ENCODE measurements at regions not wholly inside any gene's neighbourhood (a gene's known extent, or its start where the extent isn't known, plus 50 kb on each side); places are given as distances from the start of the nearest gene placed in this dataset.
"Not testable (repeated sequence)": the region's sequence is repeated elsewhere in the genome, so short reads cannot be mapped to it uniquely, and the experiment has no call there.

DNA sequence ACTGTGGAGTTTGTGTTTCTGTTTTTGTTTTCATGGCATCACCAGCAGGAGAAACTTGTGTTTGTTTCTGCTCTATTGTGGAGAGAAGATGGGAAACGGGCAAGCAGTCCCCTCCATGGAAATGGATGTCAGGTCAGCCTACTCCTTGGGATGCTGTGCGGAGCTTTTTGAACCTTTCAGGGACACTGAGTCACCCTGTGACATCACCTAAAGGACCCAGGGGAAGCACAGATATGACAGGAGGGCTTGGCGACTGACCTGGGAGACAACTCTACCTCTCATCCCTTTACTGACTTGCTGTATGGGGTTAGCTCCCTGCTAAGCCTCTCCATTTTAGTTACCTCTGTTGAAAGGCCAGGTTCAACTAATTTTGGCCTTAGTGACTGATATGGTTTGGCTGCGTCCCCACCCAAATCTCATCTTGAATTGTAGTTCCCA is 706.9 kb upstream of the TMEM132C start:
- DNase-seq (ENCODE audit: low read depth in 2 of 2, low spot score in 1 of 2) = no peak

GRCh38 chr12:127562816-127563215 is 704.2 kb upstream of the TMEM132C start:
- no peak for DNase-seq (ENCODE audit: low read depth in 2 of 2, low spot score in 1 of 2)

GRCh38 chr12:127565241-127565640 is 701.7 kb upstream of the TMEM132C start:
- DNase-seq (ENCODE audit: low read depth in 2 of 2, low spot score in 1 of 2) = no peak

DNA sequence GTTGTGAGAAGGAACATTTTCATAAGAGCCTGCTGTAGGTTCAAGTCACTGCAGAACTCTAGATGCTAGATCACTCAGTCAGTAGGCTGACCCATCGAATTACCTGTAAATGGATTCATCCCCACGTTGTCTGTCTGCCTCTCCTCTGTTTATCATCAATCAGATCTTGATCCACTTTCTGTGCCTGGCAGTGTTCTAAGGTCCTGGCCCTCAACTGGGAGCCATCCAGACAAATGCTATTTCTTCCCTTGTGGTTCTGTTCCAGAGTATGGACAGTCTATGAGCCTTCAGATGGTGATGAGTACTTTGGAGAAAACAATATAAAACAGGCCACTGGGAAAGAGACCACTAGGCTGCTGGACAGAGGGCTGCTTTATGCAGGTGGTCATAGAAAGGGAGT is 699.4 kb upstream of the TMEM132C start:
- no peak for DNase-seq (ENCODE audit: low read depth in 2 of 2, low spot score in 1 of 2)

DNA sequence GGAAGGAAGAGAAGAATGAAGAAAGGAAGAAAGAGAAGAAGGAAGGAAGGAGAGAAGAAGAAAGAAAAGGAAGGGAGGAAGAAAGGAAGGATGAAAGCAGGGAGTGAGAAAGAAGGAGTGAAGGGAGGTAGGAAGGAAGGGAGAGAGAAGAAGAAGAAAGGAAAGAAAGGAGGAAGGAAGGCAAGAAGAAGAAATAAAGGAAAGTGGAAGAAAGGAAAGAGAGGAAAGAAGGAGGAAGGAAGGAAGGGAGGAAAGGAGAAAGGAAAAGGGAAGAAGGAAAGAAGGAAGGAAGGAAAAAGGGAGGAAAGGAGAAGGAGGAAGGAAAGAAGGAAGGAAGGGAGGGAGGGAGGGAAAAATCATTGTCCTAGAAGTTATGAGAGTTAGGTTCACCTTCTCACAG is 696.6 kb upstream of the TMEM132C start:
- no peak for DNase-seq (ENCODE audit: low read depth in 2 of 2, low spot score in 1 of 2)

DNA sequence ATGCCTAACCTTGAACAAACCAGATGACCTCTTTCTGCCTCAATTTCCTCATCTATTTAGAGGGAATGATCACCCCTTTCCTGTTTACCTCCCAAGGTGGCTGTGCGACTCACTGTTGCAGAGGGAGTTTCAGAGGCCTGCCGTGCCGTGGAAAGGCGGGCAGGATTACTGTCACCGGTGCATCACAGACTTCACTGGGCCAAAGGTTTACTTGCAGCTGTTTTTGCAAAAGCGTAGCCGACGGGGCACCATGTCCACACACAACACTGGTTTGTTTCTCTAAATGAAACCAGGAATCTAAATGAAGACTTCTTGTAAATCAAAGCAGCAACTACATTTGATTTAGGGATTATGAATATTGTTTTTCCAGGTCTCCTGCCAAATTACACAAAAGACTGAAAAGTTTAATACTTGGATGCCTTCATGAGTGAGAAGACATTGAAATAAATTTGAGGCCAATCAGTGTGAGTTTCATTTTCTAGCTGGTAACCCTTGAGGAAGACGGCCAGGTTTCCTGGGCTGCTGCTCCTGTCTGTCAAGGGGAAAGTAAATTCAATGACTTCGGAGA is 696.1 kb upstream of the TMEM132C start:
- DNase-seq (ENCODE audit: low read depth in 2 of 2, low spot score in 1 of 2) = no peak

DNA sequence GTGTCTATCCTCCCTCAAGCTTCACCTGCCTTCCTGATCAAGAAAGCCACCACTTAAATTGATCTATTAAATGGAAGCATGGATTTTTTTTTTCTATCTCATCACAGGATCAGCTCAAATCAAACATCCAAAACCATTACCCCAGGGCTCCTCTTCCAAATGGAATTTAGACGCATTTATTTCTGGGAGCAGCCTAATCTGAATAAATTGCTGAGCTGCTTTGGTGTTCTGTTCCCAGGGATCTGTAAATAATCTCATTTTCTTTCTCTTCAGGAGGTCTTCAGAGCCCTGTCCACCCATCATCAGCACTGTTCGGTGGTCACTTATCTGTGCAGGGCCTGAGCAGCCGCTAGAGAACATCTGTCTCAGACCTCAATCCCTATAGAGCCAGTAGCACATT is 695.4 kb upstream of the TMEM132C start:
- DNase-seq (ENCODE audit: low read depth in 2 of 2, low spot score in 1 of 2) = no peak

- no peak for DNase-seq (ENCODE audit: low read depth in 2 of 2, low spot score in 1 of 2)
These were observed 687.5 kb upstream of the TMEM132C start for GRCh38 chr12:127579446-127579845.

GRCh38 chr12:127582074-127582473 is 684.9 kb upstream of the TMEM132C start:
- no peak for DNase-seq (ENCODE audit: low read depth in 2 of 2, low spot score in 1 of 2)

DNA sequence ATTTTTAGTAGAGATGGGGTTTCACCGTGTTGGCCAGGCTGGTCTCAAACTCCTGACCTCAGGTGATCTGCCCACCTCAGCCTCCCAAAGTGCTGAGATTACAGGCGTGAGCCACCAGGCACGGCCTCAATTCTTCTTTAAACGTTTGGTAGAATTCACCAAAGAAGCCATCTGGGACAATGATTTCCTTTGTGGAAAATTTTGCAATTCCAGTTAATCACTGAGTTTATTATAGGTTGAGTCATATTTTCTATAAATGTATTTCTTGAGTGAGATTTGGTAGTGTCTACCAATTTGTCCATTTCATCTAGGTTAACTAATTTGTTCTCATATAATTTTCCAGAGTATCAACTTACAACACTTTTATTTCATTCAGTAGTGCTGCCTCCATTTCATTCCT is 683.9 kb upstream of the TMEM132C start:
- DNase-seq (ENCODE audit: low read depth in 2 of 2, low spot score in 1 of 2) = no peak

DNA sequence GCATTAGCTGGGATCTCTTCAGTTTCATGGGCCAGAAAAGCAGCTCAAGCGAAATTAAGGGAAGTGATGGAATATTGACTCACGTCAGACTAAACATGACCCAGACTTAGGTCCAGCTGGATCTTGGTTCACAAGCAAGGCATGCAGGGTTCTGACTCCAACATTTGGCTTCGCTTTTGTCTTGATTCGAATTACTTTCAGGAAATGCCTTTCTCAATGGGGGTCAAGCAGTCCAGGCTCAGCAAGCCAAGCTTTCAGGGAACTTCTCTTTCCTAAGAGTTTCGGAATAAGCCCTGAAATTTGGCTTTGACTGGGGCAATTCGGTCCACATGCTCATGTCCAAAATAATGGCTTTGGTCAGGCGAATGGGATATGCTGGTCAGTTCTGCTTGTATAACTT is 678.7 kb upstream of the TMEM132C start:
- no peak for DNase-seq (ENCODE audit: low read depth in 2 of 2, low spot score in 1 of 2)

DNA sequence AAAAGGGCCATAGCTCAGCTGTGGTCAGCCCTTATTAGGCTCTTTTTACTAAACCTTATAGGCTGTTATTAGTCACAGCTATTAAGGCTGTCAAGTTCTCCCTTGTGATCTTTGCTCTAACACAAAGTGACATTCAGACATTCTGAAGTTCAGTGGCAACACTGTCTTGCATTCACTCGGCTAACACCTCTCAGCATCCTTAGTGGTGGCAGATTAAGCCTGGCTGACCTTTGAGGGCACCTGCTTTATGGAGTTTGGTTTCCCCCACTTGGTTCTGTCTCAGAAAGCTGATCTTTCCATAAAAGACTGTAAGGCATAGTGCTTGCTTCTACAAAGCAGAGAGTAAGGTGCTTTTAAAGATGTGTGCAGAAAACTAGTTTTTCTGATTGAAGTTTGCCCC is 677.4 kb upstream of the TMEM132C start:
- no peak for DNase-seq (ENCODE audit: low read depth in 2 of 2, low spot score in 1 of 2)

GRCh38 chr12:127590868-127591267 is 676.1 kb upstream of the TMEM132C start:
- DNase-seq (ENCODE audit: low read depth in 2 of 2, low spot score in 1 of 2) = no peak

- DNase-seq (ENCODE audit: low read depth in 2 of 2, low spot score in 1 of 2) = no peak
These were observed 674.7 kb upstream of the TMEM132C start for GRCh38 chr12:127592245-127592644.

DNA sequence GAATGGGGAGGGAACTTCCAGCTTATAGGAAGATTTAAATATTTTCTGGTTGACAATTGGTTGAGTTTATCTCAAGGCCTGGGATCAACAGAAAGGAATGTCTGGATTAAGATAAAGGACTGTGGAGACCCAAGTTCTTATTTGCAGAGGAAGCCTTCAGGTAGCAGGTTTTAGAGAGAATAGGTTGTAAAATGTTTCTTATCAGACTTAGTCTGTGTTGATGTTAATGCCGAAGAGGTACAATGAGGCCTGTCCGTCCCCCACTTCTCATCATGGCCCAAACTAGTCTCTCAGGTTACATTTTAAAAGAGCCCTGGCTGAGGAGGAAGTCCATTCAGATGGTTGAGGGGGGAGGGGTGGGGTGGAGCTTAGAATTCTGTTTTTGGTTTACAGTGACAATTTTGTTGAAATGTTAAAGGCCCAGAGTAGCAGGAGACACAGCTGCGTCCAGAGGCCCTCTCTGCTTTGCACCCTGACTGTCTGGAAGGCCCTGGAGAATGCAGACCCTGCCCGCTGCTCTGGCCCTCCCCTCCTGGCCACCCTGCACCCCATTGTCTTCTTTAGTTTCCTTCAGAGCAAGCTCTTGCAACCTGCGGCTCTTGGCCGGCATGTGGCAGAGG is 672.5 kb upstream of the TMEM132C start:
- DNase-seq (ENCODE audit: low read depth in 2 of 2, low spot score in 1 of 2) = no peak

DNA sequence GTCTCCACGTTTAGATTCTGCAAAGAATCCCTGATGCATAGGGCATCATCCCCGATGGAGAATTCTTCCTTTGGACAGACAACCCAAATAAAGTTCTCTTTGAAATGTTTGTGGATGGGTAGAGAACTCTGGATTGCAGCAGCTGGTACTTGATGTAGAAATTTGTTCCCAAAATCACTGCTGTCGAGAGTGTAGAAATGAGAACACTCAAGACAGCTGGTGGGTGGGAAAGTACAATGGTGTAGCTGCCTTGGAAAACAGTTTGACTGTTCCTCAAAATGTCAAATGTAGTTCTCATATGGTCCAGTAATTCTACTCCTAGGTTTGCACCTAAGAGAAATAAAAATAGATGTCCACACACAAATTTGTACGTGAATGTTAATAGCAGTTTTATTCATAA is 671.5 kb upstream of the TMEM132C start:
- DNase-seq (ENCODE audit: low read depth in 2 of 2, low spot score in 1 of 2) = no peak

- no peak for DNase-seq (ENCODE audit: low read depth in 2 of 2, low spot score in 1 of 2)
These were observed 670.1 kb upstream of the TMEM132C start for GRCh38 chr12:127596891-127597290.

- DNase-seq (ENCODE audit: low read depth in 2 of 2, low spot score in 1 of 2) = no peak
These were observed 667.5 kb upstream of the TMEM132C start for GRCh38 chr12:127599436-127599835.

- DNase-seq (ENCODE audit: low read depth in 2 of 2, low spot score in 1 of 2) = no peak
These were observed 666.8 kb upstream of the TMEM132C start for GRCh38 chr12:127600211-127600610.

DNA sequence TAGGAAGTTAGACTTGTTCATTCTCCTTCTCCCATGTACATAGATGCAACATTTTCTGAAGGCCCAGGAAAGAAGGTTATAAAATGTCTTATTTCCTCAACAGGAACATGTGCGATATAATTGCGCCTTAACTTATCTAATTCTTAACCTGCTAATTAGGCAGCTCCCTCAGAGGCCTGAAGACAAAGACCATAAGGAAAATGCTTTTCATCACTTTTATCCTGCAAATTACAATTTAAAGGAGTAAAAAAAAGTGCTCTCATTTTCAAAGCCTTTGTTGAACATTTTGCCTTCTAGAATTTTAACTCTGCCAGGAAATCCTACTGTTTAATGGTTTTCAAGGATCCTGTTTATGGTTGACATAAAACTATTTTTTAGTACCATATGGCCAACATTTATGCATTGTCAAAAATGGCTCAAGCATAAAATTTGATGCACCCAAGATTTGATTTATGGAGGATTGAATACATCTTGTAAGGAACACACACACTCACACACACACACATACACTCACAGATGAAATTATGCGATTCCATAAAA is 660.4 kb upstream of the TMEM132C start:
- no peak for DNase-seq (ENCODE audit: low read depth in 2 of 2, low spot score in 1 of 2)

GRCh38 chr12:127607146-127607725 is 659.7 kb upstream of the TMEM132C start:
- DNase-seq (ENCODE audit: low read depth in 2 of 2, low spot score in 1 of 2) = no peak

DNA sequence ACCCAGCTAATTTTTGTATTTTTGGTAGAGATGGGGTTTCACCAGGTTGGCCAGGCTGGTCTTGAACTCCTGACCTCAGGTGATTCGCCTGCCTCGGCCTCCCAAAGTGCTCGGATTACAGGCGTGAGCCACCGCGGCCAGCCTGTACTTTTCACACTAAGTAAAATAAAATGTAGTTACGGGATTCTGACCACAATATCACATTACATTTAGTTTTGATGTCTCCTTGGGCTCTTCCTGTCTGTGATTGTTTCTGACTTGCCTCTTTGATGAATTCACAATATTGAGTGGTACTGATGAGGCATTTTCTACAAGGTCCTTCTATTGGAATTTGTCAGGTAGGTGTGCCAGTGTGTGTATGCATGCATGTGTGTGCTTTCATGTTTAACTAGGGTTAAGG is 658.6 kb upstream of the TMEM132C start:
- not testable (repeated sequence) for DNase-seq (ENCODE audit: low read depth in 2 of 2, low spot score in 1 of 2)

GRCh38 chr12:127613056-127613455 is 653.9 kb upstream of the TMEM132C start:
- DNase-seq (ENCODE audit: low read depth in 2 of 2, low spot score in 1 of 2) = no peak
